ENCODE measurements at regions not wholly inside any gene's neighbourhood (a gene's known extent, or its start where the extent isn't known, plus 50 kb on each side); places are given as distances from the start of the nearest gene placed in this dataset.

DNA sequence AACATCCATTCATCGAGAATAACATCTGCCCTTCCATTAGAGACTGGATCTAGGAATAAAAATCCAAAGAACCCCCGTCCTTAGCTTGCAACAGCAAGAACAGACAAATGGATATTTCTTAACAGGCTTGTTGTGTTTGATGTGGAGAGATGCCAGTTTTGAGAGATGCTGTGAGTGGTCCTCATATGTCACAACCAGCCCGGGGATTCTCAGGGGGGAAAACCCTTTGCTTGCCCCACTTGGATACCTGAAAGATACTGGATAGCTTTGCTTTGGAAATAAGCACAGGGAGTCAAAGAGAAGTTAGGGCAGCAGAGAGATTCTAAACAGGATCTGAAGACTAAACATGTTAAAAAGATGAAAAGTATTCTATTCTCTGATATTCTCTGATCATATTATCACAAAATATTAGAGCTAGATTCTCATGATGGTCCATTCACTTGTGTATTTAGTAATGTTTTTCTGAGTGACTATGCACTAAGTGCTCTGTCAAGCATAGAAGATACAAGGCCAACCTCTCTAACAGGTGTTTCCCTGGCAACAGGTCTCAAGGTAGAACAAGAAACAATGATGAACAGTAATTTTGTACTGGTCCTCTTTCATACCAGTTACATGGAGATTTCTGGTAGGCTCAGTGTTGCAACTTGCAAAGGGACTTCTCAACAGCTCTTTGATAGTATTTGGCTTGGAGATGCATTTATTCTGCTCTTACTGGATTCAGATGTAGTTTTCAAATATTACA lies 348.2 kb downstream of the MYCN start:
- DNase-seq: no peak

DNA sequence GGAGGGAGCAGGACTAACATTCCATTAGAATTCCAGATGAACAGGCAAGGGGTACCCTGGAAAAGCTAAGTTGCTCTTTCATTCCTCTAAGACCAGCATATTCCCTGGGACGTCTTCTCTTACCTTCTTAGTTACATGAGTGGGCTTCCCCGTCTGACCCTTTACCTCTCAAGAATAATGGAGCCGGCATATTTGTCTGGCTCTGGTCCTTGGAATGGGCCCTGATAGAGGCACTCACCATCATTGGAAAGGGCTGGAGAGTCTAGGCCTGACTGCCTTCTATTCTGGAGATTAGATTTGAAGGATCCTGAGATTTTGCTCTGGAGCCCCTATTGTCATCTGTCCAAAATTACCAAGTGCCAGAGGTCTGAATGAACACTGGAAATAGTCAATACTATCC lies 347.5 kb downstream of the MYCN start:
- no peak for DNase-seq

DNA sequence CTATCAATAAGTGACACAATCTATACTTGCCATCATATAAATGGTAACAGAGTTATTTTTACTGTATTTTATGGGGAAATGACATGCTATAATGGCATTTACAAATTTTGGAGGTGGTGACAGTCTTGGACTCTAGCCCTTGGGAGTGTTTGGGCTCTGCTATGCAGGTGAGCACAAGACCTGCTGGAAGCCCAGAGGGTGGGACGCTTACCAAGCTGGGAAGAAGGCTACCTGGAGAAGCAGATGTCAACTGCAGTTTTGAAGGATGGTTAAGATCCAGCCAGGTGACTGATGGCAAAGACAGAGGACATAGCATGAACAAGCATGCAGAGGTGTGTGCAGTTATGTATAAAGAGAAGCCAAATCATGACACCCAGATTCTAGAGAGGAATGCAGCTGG lies 346.9 kb downstream of the MYCN start:
- no peak for DNase-seq

DNA sequence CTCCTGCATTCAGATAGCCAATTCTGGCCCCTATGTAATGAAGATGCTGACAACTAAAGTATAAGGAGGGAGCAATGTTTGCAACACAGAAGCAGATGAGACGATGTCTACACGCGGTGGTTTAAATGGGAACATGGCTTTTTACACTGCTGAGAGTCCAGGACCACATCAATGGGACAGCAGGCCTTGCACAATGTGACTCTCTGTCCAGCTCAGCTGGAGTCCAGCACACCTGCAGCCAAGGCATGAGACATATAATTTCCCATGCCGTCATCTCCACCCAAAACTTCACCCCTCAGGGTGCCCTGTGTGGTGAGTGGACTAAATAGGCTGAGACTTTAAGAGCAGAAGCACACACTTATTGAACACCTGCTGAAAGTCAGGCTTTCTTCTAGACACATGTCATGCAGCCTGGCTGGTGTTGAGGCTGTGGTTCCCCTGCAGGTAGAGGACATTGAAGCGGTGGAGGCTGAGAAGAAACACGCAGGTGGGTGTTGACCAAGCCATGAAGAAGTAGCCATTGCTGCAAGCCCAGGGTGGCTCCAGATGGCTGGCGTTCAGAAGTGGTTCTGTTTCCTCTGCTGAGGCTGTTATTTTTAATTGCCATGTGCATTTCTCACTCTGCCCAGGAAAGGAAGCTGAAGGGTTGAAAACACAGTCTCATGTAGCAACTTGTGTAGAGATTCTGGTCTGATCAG lies 345.6 kb downstream of the MYCN start:
- DNase-seq: no peak

DNA sequence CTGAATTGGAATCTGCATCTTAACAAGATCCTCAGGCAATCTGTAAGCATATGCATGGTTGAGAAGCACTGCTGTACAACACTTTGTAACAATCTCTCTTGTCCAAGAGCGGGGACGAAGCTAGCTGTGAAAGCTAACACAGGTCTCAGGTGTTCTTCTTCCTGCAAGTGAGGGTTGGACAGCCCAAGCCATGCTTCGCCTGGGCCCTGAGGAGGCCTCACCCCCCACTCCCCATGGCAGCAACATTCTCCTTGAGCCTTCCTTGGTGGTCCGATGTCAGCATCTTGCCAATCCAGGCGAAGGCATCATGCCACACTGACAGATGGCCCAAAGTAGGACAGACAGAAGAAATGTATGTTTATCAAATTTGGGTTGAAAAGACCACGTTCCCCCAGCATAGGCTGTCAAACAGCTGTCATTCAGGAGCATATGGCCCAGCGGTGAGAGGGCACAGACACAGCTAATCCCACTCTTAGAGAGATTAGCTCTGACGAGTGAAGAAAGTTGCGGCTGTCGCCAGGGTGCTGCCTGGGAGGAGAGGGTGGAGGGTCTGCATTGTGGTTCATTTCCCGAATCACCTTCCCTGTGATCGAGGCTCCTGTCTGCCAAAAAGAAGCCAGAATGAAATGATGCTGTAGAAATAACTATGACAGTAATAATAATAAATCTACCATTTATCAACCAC lies 344.7 kb downstream of the MYCN start:
- no peak for DNase-seq

DNA sequence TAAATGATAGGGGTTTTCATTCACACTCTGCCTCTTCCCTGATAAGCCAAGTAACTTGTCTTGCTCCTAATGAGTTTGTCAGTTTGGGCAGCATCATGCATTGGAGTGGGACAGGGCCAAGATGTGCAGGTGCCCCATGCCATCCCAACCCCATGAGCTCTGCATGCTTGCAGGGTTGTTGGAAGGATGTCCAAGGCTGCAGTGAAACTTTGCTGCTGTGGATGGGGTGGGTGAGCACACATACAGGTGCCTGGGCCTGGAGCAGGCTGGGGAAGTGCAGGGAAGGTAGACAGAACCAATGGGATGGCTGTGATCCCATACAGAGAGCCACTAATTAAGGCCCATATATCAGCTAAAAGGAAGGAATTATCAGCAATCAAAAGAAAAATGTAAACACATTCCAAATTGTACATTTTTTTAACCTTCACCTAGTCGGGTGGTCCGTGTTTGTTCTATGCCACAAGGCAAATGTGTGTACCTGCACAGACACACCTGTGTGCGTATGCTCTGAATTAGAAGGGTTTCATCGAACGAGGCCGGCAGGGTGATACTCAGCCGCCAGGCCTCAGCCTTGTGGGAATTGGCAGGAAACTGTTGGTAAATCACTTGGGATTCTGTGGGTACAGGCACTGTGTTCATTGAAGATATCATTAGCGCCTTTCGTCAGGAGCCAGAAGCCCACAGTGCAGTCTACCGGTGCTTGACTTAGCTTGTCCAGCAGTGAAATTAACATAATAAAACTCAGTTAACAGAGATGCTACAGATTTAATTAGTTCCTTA lies 342.9 kb downstream of the MYCN start:
- DNase-seq: no peak

DNA sequence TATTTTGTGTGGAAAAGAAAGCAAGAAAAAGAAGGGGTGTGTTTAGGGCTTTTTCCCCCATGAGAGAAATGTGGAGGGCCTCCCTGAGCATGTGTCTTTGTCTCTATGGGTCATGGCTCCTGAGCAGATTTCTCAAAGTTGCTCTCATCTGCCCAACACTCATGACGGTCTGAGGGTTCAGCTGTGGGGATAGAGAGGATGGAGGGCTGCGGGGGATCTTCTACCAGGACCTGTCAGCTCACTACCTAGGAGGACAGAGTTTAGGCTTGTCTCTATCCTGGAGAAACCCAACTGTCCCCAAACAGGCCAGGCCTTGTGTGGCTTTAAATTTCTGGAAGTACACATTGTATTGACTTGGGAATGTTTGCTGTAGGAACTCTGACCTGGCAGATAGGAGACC lies 342.2 kb downstream of the MYCN start:
- no peak for DNase-seq

DNA sequence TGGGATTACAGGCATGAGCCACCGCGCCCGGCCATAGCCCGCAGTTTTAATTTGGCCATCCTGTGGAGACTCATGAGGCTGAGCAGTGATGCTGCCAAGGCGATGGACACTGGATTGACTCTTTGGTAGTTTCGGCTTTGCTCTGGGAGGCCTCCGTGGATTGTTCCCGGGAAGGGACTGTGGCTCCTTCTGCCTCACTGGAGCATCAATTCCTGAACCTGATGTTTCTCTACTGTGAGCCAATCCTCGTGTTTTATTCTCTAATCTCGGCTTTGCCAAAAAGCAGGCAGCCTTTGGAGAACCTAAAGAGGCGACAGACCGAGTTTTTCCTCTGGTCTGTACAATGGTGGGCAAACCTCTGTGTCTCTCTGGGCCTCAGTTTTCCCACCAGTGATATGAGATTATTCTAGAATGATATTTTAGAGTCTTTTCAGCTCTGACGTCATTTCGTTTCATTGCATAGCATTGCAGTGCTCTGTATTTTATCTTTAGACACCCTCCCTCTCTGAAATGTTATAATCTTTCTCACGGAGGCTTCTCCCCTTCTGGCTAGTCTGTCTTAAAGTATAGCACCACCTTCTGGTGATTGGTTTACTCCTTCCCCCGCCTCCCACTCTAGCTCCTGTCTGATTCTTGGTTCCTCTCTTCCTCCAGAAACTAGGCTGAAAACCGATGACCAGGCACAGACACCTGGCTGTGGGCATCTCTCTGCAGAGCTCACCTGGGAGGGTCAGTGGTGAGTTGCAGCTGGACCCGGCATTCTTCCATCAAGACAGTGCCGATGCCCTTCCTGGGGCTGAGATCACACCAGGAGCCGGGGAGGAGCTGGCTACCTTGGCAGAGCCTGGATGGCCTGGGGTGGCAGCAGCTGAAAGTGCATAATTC lies 341.3 kb downstream of the MYCN start:
- DNase-seq: no peak

DNA sequence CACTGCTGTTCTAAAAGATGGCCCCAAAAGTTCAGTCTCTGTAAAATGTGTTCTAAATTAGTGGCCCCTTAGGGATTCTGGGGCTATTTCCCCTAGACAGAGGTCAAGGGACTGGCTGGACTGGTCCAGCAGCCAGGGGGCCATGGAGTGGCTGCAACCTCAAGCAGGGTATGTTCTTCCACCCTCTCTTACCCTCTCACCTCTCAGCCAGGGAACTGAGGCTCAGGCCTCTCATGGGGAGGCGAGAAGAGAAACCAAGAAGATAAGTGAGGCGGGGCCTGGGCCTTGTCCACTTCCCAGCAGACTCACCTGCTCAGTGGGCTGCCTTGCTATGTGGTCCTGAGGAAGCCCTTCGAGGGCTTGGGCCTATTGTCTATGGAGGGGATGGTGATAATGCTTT lies 339.7 kb downstream of the MYCN start:
- DNase-seq: no peak

DNA sequence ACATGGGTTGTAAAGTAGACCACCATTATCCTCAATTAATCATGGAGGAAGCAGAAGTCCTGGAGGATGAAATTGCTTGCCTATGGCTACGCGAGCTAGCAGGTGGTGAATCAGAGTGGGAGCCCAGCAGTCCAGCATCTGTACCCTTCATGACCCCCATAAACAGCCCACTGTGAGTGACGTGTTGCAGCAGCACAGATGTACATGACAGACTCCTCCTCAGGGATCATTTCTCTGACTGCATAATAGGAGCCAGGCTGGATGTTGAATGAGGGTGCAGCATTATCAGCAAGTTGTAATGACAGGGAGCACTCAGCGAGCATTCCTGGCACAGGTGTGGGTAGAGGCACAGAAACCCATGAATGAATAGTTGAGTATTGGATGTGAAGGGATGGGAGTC lies 339.3 kb downstream of the MYCN start:
- DNase-seq: no peak

DNA sequence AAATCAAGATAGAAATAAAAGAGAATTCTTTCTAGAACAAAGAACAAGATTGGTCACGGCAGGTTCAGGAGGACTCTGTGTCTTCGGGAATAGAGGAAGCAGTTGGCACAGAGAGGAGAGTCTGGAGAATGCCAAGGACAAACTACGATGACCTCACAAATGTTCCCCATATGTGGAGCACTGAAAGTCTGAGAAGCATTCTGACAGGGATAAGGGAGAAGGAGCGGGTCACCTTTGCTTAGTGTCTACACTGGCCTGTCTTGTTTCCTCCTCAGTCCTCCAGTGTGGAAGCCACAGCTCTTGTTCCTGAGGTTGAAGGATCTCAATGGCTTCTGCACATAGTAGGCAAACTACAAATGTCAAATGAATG lies 338.8 kb downstream of the MYCN start:
- no peak for DNase-seq

DNA sequence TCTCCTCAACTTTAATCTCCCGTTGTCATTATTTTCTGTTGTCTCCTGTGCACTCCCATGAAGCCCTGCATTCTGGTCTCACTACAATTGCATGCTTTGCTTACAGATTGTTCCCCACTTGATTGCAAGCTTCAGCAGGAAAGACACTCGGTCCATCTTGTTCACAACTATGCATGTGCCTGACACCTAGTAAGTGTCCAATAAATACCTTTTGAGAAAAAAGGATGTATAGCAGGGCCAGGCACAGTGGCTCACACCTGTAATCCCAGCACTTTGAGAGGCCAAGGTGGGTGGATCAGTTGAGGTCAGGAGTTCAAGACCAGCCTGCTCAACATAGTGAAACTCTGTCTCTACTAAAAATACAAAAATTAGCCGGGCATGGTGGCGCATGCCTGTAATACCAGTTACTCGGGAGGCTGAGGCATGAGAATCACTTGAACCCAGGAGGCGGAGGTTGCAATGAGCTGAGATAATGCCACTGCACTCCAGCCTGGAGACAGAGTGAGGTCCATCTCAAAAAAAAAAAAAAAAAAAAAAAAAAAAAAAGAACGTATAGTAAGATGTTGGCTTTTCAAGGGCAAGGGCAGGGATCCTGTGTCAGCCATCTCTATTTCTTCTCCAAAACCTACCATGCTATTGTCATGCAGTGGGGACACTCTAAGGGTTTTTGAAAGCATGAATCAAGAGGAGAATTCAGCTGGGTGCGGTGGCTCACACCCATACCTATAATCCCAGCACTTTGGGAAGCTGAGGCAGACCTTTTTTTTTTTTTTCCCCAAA lies 338.3 kb downstream of the MYCN start:
- DNase-seq: no peak

DNA sequence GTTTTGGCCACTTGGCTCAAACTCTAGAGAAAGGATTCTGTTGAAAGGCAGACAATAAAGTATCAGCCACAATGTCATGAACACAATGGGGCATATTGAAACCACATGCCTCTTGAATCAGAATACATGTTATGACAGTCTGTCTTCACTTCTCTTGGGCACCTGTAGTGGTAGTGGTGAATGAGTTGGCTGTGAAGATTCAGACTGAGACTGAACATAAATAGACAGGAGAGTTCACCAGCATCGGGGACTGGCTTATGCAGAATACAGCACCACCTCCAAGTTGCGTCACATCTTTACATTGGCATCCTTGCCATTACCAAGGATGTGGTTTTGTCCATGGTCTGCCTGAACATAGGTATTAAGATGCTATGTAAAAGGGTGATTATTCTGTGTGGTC lies 336.8 kb downstream of the MYCN start:
- no peak for DNase-seq

DNA sequence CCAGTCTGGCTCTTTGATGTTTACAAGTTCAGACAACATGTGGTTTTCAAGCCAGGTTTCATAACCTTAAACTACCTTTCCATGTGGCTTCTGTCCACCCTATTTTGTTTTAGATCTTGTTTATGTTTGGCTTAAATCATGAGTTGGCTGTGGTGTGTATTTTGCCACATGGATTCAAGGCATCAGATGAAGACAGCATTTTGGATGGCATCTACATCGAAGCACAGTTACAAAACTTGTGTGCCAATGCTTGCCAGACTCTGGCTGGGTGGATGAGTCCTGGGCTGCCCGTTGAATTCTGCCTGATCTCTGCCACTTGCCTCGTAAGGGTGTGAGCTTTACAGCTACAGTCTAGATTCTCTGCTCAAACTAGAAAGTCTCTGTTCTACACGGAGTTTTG lies 335.3 kb downstream of the MYCN start:
- no peak for DNase-seq

DNA sequence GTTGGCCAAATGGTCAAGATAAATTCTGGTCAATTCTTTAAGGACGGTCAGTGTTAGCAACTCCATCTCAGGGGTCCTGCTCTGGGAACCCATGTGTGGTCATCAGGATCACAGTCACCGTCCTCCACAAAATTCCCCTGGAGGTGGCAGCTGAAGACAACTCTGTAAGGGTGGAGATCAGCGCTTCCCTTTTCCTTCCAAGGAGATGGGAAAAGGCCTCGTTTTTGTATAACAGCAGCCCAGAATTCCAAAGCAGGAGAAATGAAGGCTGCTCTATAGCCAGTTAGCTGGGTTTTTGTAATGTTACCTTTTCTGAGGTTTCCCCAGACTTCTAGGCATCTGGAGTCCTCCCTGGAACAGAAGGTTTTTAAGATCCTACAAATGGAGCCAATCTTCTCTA lies 334.8 kb downstream of the MYCN start:
- DNase-seq: no peak

DNA sequence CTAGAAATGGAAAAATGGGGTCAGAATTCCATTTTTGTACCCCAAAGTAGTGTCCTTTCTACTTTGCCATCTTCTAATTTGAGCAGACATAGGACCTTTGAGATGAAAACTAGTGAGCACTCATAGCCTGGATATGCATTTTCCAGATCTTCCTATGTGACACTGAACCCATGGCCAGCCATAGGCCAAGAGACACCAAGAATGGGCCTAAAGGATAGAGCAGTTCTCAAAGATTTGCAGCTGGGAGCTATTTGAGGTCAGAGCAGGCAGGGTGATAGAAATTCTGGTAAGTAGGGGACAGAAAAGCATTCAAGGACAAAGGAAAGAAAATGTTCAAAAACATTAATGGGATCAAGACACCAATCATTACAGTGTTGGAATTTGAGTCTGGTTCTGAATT lies 332.8 kb downstream of the MYCN start:
- no peak for DNase-seq

DNA sequence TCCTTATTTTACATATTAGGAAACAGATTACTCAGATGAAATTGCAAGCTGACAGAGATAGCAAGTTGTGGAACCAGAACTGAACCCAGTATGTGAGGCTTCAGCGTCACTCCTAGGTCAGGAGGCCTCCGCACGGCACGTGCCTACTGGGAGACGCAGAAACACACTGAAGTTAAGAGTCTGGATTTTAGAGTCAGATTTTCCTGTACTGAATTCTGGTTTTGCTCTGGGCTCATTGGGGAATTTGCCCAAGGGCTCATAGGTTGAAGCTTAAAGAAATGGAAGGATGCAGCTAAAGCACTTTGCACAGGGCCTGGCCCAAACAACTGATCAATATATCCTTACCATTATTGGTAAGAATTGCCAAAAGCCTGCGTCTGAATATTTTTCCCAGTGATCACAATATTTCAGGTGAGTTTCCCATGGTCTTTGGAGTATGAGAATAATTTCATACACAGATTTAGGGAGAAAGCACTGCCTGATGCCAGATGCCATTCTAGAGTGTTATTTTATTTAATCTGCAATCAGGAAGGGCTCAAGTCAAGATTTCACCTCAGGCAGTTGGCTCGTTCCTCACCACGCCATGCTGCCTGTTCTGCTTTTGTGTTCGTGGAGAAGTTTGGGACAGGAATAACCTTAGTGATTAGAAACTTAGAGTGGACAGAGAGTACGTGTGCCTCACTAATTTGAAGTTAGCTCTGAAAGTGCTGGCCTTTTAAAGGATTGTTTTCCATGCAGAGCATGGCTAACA lies 331.9 kb downstream of the MYCN start:
- no peak for DNase-seq

DNA sequence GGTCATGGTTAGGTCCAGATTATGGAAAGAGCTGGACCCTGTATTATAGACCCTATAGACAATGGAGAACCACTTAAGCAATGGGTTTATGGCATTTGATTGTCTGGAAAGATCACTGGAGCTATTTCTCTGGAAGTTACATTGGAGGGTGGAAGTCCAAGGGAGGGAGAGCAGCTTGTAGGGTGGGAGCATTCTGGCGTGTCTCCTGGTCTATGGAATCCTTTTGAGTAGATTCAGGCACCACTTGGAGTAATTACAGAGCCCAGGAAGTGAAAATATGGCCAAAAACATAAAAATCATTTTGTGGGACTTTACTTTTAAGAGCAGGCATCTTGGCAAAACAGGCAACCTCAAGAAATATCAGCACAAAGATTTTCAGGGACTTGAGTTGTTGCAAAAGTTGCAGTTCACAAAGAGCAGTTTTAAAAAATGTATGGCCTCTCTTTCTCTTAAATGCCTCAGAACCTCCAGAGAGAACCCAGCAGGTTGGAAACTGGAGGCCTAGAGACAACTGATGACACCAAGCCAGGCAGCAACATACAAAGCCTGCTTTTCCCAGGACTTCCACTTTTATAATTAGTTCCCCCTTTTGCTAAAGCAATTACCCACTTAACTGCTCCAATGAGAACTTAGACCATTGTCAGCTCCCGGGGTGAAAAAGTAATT lies 331.0 kb downstream of the MYCN start:
- no peak for DNase-seq

DNA sequence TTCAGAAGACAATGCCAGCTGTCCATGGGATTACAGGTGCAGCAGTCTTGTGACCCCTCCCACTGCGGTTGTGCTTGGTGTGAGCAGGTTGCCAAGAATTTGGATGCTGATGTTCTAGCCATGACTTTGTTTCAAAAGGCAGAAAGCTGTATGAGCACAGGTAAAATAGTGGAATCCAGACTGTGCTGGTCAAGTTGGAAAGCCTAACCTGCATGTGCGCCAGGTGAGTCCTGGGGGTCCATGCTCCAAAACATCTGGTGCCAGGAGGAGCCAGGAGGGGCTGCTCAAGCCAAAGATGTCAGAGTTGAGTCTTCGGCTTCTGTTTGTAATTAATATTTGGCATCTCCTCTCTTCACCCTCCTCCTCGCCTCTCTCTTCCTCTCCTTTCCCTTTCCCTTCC lies 330.1 kb downstream of the MYCN start:
- DNase-seq: no peak

DNA sequence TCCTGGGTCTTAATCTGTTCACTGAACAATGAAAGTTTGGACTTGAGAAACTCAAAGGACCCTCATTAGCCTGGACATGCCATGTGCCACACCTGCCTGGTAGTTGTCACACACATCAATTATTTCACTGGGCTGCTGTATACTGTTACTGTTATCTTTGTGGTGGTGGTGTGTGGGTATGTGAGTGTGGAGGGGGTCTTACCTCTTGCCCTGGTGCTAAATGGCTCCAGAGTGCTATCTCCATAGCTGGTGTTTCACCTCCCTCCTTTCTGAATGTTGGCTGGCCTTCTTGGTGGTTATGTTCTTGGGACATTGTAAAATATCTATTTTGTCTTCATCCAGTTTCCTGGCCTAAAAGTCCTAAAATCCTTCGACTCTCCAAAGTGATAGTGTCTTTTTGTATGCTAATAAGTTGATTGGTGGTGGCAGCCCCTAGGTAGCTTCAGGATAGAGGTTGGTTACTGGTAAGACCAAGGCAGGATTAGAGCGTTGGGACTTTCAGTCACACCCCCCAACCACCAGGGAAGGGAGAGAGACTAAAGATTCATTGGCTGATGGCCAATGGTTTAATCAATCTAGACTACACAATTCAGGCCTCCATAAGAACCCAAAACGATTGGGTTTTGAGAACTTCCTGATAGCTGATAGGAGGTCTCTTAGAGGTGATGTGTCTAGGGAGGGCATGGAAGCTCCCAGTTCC lies 328.1 kb downstream of the MYCN start:
- DNase-seq: no peak

Data from GF-D8 (cell line).